Osteocyte (in vitro differentiated cells): ENCODE measurements at regions not wholly inside any gene's neighbourhood (a gene's known extent, or its start where the extent isn't known, plus 50 kb on each side); places are given as distances from the start of the nearest gene placed in this dataset.

Source experiments
- DNase-seq: peaks from one replicate; pipeline ENCODE4 v3.0.0; 2021; ENCODE audit warnings: mixed read lengths; ENCODE audit not compliant: unreplicated experiment; ENCODE audit errors: extremely low spot score
- H3K27ac Mint-ChIP-seq: one replicate; pipeline ENCODE4 v1.8.0; 2021; ENCODE audit warnings: mild to moderate bottlenecking, mixed read lengths; ENCODE audit not compliant: unreplicated experiment
- H3K27me3 Mint-ChIP-seq: one replicate; pipeline ENCODE4 v1.8.0; 2021; ENCODE audit warnings: mixed read lengths; ENCODE audit not compliant: unreplicated experiment
- H3K36me3 Mint-ChIP-seq: one replicate; pipeline ENCODE4 v1.8.0; 2021; ENCODE audit warnings: mixed read lengths; ENCODE audit not compliant: unreplicated experiment
- H3K4me1 Mint-ChIP-seq: one replicate; pipeline ENCODE4 v1.8.0; 2021; ENCODE audit warnings: mixed read lengths; ENCODE audit not compliant: unreplicated experiment
- H3K4me3 Mint-ChIP-seq: one replicate; pipeline ENCODE4 v1.8.0; 2021; ENCODE audit warnings: mild to moderate bottlenecking, moderate library complexity, mixed read lengths; ENCODE audit not compliant: unreplicated experiment
- H3K9me3 Mint-ChIP-seq: one replicate; pipeline ENCODE4 v1.8.0; 2021; ENCODE audit warnings: mixed read lengths; ENCODE audit not compliant: unreplicated experiment
- TF ChIP-seq, protein P1 (sequence below): fragments of 200-600 bp; sonication (generic); IDR thresholded peaks from 2 replicates; pipeline ENCODE4 v1.5.0; 2021; ENCODE audit warnings: antibody characterized with exemption, mild to moderate bottlenecking, moderate library complexity

DNA sequence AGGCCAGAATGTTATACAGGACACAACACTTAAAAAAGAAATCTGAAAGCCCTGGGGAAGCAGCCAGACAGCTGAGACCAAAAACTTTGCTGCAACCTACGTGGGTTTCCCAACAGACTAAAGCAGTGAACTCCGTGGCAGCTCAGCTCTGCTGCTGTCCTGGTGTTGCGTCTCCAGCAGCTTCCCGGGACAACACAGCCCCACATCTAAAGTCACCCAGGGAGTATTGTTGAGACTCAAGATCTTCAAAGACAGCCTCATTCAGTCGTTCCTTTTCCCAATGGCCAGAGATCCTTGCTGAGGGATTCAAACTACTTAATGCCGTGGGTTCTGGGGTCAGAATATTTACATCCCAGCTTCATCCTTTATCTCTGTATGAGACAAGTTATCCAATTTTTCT is 125.8 kb downstream of the MED10 start:
- no peak overlapping the region for H3K27ac Mint-ChIP-seq
- DNase-seq: peak; percentile 57
- H3K36me3 Mint-ChIP-seq: no peaks in the 10 kb centered on the region
- H3K4me3 Mint-ChIP-seq: no peak overlapping the region
- H3K4me1 Mint-ChIP-seq: no peaks in the 10 kb centered on the region
- peaks cover 11% of the 10 kb centered on the region for H3K9me3 Mint-ChIP-seq
- TF ChIP-seq, protein P1, sequence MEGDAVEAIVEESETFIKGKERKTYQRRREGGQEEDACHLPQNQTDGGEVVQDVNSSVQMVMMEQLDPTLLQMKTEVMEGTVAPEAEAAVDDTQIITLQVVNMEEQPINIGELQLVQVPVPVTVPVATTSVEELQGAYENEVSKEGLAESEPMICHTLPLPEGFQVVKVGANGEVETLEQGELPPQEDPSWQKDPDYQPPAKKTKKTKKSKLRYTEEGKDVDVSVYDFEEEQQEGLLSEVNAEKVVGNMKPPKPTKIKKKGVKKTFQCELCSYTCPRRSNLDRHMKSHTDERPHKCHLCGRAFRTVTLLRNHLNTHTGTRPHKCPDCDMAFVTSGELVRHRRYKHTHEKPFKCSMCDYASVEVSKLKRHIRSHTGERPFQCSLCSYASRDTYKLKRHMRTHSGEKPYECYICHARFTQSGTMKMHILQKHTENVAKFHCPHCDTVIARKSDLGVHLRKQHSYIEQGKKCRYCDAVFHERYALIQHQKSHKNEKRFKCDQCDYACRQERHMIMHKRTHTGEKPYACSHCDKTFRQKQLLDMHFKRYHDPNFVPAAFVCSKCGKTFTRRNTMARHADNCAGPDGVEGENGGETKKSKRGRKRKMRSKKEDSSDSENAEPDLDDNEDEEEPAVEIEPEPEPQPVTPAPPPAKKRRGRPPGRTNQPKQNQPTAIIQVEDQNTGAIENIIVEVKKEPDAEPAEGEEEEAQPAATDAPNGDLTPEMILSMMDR: no peak
- H3K27me3 Mint-ChIP-seq: no peaks in the 10 kb centered on the region

DNA sequence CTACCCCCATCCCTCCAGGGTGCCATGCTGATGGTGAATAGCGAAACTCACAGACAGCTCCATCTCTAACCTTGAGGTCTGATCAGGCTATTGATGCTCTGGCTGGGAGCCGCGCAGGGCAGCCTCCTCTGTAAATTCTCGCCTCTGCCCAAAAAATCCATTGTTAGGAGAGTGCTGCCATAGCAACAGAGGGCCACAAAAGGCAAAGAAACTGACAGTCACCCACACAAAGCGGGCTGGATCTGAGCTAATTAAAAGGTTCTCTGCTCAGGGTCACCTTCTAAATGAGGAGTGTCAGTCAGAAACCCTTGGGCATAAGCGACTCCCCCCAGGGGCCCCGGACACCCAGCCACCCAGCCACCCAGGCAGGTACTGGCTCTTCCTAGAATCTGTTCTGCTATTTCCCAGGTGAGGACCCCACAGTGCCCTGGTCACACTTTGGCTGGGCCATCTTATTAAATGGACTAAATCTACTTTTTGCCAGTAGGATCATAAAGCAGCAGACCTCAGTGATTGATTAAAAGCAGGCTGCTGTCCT is 126.7 kb downstream of the MED10 start:
- peak; percentile 73 for DNase-seq
- Mint-ChIP-seq H3K36me3 (no peaks in the 10 kb centered on the region), H3K27me3 (no peaks in the 10 kb centered on the region), H3K4me1 (no peaks in the 10 kb centered on the region), H3K27ac (no peak overlapping the region), H3K4me3 (no peak overlapping the region), H3K9me3 (peaks cover 11% of the 10 kb centered on the region)
- TF ChIP-seq, protein P1: no peak

DNA sequence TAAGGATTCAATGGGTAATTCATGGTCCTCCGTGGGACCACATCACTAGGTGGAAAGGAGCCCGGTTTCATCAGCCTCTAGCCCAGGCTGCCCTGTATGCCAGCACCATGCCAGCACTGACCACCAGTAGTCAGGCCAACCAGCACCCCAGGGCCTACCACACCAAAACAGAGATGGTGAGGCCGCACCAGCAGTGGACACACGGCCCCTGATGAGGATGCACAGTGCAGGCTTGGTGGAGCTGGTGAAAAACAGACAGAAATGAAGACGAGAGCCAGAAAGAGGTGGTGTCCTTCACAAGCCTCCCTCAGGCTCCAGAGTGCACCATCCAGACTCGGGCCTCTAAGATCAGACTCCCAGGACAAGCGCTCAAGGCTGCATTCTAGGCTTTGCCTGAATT is 128.2 kb downstream of the MED10 start:
- no peak overlapping the region for H3K4me3 Mint-ChIP-seq
- DNase-seq: peak; percentile 69

DNA sequence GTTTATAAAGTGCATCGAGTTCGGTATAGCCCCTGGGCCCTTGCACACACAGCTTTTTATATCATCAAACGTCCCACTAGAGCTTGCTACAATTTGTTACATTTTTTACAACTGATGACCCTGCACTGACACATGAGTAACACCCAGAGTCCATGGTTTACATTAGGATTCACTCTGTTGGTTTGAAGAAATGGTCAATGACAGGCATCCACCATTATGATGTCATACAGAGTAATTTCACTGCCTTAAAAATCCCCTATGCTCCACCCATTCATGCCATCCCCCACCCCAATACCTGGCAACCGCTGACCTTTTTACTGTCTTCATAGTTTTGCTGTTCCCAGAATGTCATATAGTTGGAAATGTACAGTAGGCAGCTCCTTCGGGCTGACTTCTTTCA is 130.2 kb downstream of the MED10 start:
- no peaks in the 10 kb centered on the region for H3K36me3 Mint-ChIP-seq
- H3K27ac Mint-ChIP-seq: no peak overlapping the region
- TF ChIP-seq, protein P1: no peak
- no peak for DNase-seq
- peaks cover 15% of the 10 kb centered on the region for H3K9me3 Mint-ChIP-seq
- H3K4me1 Mint-ChIP-seq: no peaks in the 10 kb centered on the region
- H3K27me3 Mint-ChIP-seq: no peaks in the 10 kb centered on the region
- H3K4me3 Mint-ChIP-seq: no peak overlapping the region

More for the DNA sequence above, 128.2 kb downstream of the MED10 start:
- TF ChIP-seq, protein P1: no peak
- no peak overlapping the region for H3K27ac Mint-ChIP-seq
- H3K36me3 Mint-ChIP-seq: no peaks in the 10 kb centered on the region
- H3K27me3 Mint-ChIP-seq: no peaks in the 10 kb centered on the region
- H3K4me1 Mint-ChIP-seq: no peaks in the 10 kb centered on the region
- peaks cover 11% of the 10 kb centered on the region for H3K9me3 Mint-ChIP-seq

DNA sequence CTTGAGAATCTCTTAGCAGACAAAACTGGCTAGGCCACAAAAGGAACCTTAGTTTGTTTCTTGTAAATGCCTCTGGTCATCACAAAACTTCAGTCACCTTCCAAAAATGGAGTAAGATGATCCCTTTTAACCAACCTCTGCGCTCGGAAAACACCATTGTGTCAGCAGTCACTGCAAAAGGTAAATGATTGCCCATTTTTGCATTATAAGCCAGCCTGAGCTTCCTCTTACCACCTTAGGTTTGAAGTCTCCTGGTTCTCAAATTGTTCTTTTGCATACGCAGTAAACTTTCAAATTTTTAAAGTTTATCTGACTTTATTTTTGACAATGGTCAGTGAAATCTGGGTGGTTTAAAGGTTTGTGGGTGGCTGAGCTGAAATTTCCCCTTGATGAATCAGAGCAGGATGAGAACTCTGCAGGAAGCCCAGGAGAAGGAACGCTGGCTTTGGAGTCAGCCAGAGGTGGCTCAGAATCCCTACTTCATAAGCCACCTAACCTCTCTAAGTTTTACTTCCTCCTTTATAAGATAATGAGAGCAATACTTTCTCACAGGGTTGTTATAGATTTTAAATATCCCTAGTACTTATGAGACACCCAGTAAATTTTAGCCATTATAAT is 131.4 kb downstream of the MED10 start:
- H3K9me3 Mint-ChIP-seq: peaks cover 15% of the 10 kb centered on the region
- no peaks in the 10 kb centered on the region for H3K4me1 Mint-ChIP-seq
- H3K27ac Mint-ChIP-seq: no peak overlapping the region
- TF ChIP-seq, protein P1: no peak
- no peak for DNase-seq
- no peaks in the 10 kb centered on the region for H3K36me3 Mint-ChIP-seq
- no peaks in the 10 kb centered on the region for H3K27me3 Mint-ChIP-seq
- H3K4me3 Mint-ChIP-seq: no peak overlapping the region
